ENCODE measurements at regions not wholly inside any gene's neighbourhood (a gene's known extent, or its start where the extent isn't known, plus 50 kb on each side); places are given as distances from the start of the nearest gene placed in this dataset.

- WGBS, 2 donors: 84 to 87% methylated on average over 12 of the region's 12 CpGs
- Histone ChIP-seq H3K4me1 (ENCODE audit: control insufficient read depth in 2 of 2, insufficient read depth in 2 of 2, low read length in 1 of 2) (no peaks in the 10 kb centered on the region), H3K27me3 (ENCODE audit: control insufficient read depth in 1 of 2, insufficient read depth in 2 of 2, low read length in 2 of 2) (no peaks in the 10 kb centered on the region), H3K9me3 (ENCODE audit: control insufficient read depth in 2 of 2, insufficient read depth in 1 of 2, low read depth in 1 of 2, low read length in 1 of 2) (no peaks in the 10 kb centered on the region), H3K36me3 (ENCODE audit: control insufficient read depth in 2 of 2, insufficient read depth in 2 of 2, low read length in 1 of 2) (no peaks in the 10 kb centered on the region), H3K27ac (ENCODE audit: low read depth in 2 of 2, low read length in 1 of 2) (no peak overlapping the region), H3K4me3 (ENCODE audit: low read depth in 1 of 2, low read length in 2 of 2) (no peak overlapping the region)
Measured at GRCh38 chr10:56604624-56605023, 243.6 kb upstream of the ZWINT start.

- Histone ChIP-seq H3K4me1 (ENCODE audit: control insufficient read depth in 2 of 2, insufficient read depth in 2 of 2, low read length in 1 of 2) (no peaks in the 10 kb centered on the region), H3K27me3 (ENCODE audit: control insufficient read depth in 1 of 2, insufficient read depth in 2 of 2, low read length in 2 of 2) (no peaks in the 10 kb centered on the region)
Measured at GRCh38 chr10:56599201-56599600, 238.1 kb upstream of the ZWINT start.

GRCh38 chr10:56596257-56596656 is 235.2 kb upstream of the ZWINT start:
- Histone ChIP-seq H3K36me3 (ENCODE audit: control insufficient read depth in 2 of 2, insufficient read depth in 2 of 2, low read length in 1 of 2) (no peaks in the 10 kb centered on the region), H3K4me3 (ENCODE audit: low read depth in 1 of 2, low read length in 2 of 2) (no peak overlapping the region), H3K27ac (ENCODE audit: low read depth in 2 of 2, low read length in 1 of 2) (no peak overlapping the region), H3K9me3 (ENCODE audit: control insufficient read depth in 2 of 2, insufficient read depth in 1 of 2, low read depth in 1 of 2, low read length in 1 of 2) (no peaks in the 10 kb centered on the region), H3K27me3 (ENCODE audit: control insufficient read depth in 1 of 2, insufficient read depth in 2 of 2, low read length in 2 of 2) (no peaks in the 10 kb centered on the region), H3K4me1 (ENCODE audit: control insufficient read depth in 2 of 2, insufficient read depth in 2 of 2, low read length in 1 of 2) (no peaks in the 10 kb centered on the region)
- WGBS, 2 donors: 46 to 48% methylated on average over 4 of the region's 4 CpGs

More at GRCh38 chr10:56599201-56599600, 238.1 kb upstream of the ZWINT start:
- H3K9me3 ChIP-seq (ENCODE audit: control insufficient read depth in 2 of 2, insufficient read depth in 1 of 2, low read depth in 1 of 2, low read length in 1 of 2): no peaks in the 10 kb centered on the region
- WGBS, 2 donors: 47 to 57% methylated on average over 2 of the region's 2 CpGs
- H3K27ac ChIP-seq (ENCODE audit: low read depth in 2 of 2, low read length in 1 of 2): no peak overlapping the region
- H3K4me3 ChIP-seq (ENCODE audit: low read depth in 1 of 2, low read length in 2 of 2): no peak overlapping the region
- no peaks in the 10 kb centered on the region for H3K36me3 ChIP-seq (ENCODE audit: control insufficient read depth in 2 of 2, insufficient read depth in 2 of 2, low read length in 1 of 2)

GRCh38 chr10:56593120-56593519 is 232.1 kb upstream of the ZWINT start:
- no peaks in the 10 kb centered on the region for H3K27me3 ChIP-seq (ENCODE audit: control insufficient read depth in 1 of 2, insufficient read depth in 2 of 2, low read length in 2 of 2)
- no peaks in the 10 kb centered on the region for H3K4me1 ChIP-seq (ENCODE audit: control insufficient read depth in 2 of 2, insufficient read depth in 2 of 2, low read length in 1 of 2)
- H3K36me3 ChIP-seq (ENCODE audit: control insufficient read depth in 2 of 2, insufficient read depth in 2 of 2, low read length in 1 of 2): no peaks in the 10 kb centered on the region
- H3K4me3 ChIP-seq (ENCODE audit: low read depth in 1 of 2, low read length in 2 of 2): no peak overlapping the region
- H3K27ac ChIP-seq (ENCODE audit: low read depth in 2 of 2, low read length in 1 of 2): no peak overlapping the region
- WGBS, 2 donors: 67 to 74% methylated on average over 1 of the region's 1 CpG
- H3K9me3 ChIP-seq (ENCODE audit: control insufficient read depth in 2 of 2, insufficient read depth in 1 of 2, low read depth in 1 of 2, low read length in 1 of 2): no peaks in the 10 kb centered on the region

- Histone ChIP-seq H3K4me3 (ENCODE audit: low read depth in 1 of 2, low read length in 2 of 2) (no peak overlapping the region), H3K9me3 (ENCODE audit: control insufficient read depth in 2 of 2, insufficient read depth in 1 of 2, low read depth in 1 of 2, low read length in 1 of 2) (no peaks in the 10 kb centered on the region), H3K27ac (ENCODE audit: low read depth in 2 of 2, low read length in 1 of 2) (no peak overlapping the region), H3K4me1 (ENCODE audit: control insufficient read depth in 2 of 2, insufficient read depth in 2 of 2, low read length in 1 of 2) (no peaks in the 10 kb centered on the region), H3K36me3 (ENCODE audit: control insufficient read depth in 2 of 2, insufficient read depth in 2 of 2, low read length in 1 of 2) (no peaks in the 10 kb centered on the region), H3K27me3 (ENCODE audit: control insufficient read depth in 1 of 2, insufficient read depth in 2 of 2, low read length in 2 of 2) (no peaks in the 10 kb centered on the region)
- WGBS, 2 donors: 51 to 54% methylated on average over 12 of the region's 12 CpGs
Measured at GRCh38 chr10:56586461-56586891, 225.4 kb upstream of the ZWINT start.

GRCh38 chr10:56585447-56586171 is 224.6 kb upstream of the ZWINT start:
- no peaks in the 10 kb centered on the region for H3K9me3 ChIP-seq (ENCODE audit: control insufficient read depth in 2 of 2, insufficient read depth in 1 of 2, low read depth in 1 of 2, low read length in 1 of 2)
- no peak overlapping the region for H3K27ac ChIP-seq (ENCODE audit: low read depth in 2 of 2, low read length in 1 of 2)
- 82 to 83% methylated on average over 4 of the region's 4 CpGs for WGBS, 2 donors
- H3K4me3 ChIP-seq (ENCODE audit: low read depth in 1 of 2, low read length in 2 of 2): no peak overlapping the region
- no peaks in the 10 kb centered on the region for H3K36me3 ChIP-seq (ENCODE audit: control insufficient read depth in 2 of 2, insufficient read depth in 2 of 2, low read length in 1 of 2)
- H3K27me3 ChIP-seq (ENCODE audit: control insufficient read depth in 1 of 2, insufficient read depth in 2 of 2, low read length in 2 of 2): no peaks in the 10 kb centered on the region
- no peaks in the 10 kb centered on the region for H3K4me1 ChIP-seq (ENCODE audit: control insufficient read depth in 2 of 2, insufficient read depth in 2 of 2, low read length in 1 of 2)

- Histone ChIP-seq H3K4me1 (ENCODE audit: control insufficient read depth in 2 of 2, insufficient read depth in 2 of 2, low read length in 1 of 2) (no peaks in the 10 kb centered on the region), H3K27ac (ENCODE audit: low read depth in 2 of 2, low read length in 1 of 2) (no peak overlapping the region), H3K9me3 (ENCODE audit: control insufficient read depth in 2 of 2, insufficient read depth in 1 of 2, low read depth in 1 of 2, low read length in 1 of 2) (no peaks in the 10 kb centered on the region), H3K27me3 (ENCODE audit: control insufficient read depth in 1 of 2, insufficient read depth in 2 of 2, low read length in 2 of 2) (no peaks in the 10 kb centered on the region), H3K36me3 (ENCODE audit: control insufficient read depth in 2 of 2, insufficient read depth in 2 of 2, low read length in 1 of 2) (no peaks in the 10 kb centered on the region), H3K4me3 (ENCODE audit: low read depth in 1 of 2, low read length in 2 of 2) (no peak overlapping the region)
- 41 to 62% methylated on average over 1 of the region's 1 CpG for WGBS, 2 donors
Measured at GRCh38 chr10:56583316-56583715, 222.3 kb upstream of the ZWINT start.

GRCh38 chr10:56567580-56567979 is 206.5 kb upstream of the ZWINT start:
- Histone ChIP-seq H3K27me3 (ENCODE audit: control insufficient read depth in 1 of 2, insufficient read depth in 2 of 2, low read length in 2 of 2) (no peaks in the 10 kb centered on the region), H3K4me3 (ENCODE audit: low read depth in 1 of 2, low read length in 2 of 2) (no peak overlapping the region), H3K4me1 (ENCODE audit: control insufficient read depth in 2 of 2, insufficient read depth in 2 of 2, low read length in 1 of 2) (no peaks in the 10 kb centered on the region), H3K36me3 (ENCODE audit: control insufficient read depth in 2 of 2, insufficient read depth in 2 of 2, low read length in 1 of 2) (no peaks in the 10 kb centered on the region), H3K9me3 (ENCODE audit: control insufficient read depth in 2 of 2, insufficient read depth in 1 of 2, low read depth in 1 of 2, low read length in 1 of 2) (peaks cover 0 to 8% of the 10 kb centered on the region in 2 donors), H3K27ac (ENCODE audit: low read depth in 2 of 2, low read length in 1 of 2) (no peak overlapping the region)
- WGBS, 2 donors: 85 to 97% methylated on average over 1 of the region's 1 CpG

- Histone ChIP-seq H3K4me1 (ENCODE audit: control insufficient read depth in 2 of 2, insufficient read depth in 2 of 2, low read length in 1 of 2) (no peaks in the 10 kb centered on the region), H3K27me3 (ENCODE audit: control insufficient read depth in 1 of 2, insufficient read depth in 2 of 2, low read length in 2 of 2) (no peaks in the 10 kb centered on the region), H3K4me3 (ENCODE audit: low read depth in 1 of 2, low read length in 2 of 2) (no peak overlapping the region), H3K27ac (ENCODE audit: low read depth in 2 of 2, low read length in 1 of 2) (no peak overlapping the region), H3K36me3 (ENCODE audit: control insufficient read depth in 2 of 2, insufficient read depth in 2 of 2, low read length in 1 of 2) (no peaks in the 10 kb centered on the region), H3K9me3 (ENCODE audit: control insufficient read depth in 2 of 2, insufficient read depth in 1 of 2, low read depth in 1 of 2, low read length in 1 of 2) (peaks cover 0 to 3% of the 10 kb centered on the region in 2 donors)
- 76 to 79% methylated on average over 3 of the region's 3 CpGs for WGBS, 2 donors
Measured at GRCh38 chr10:56561336-56561735, 200.3 kb upstream of the ZWINT start.

GRCh38 chr10:56551037-56551436 is 190.0 kb upstream of the ZWINT start:
- no peaks in the 10 kb centered on the region for H3K27me3 ChIP-seq (ENCODE audit: control insufficient read depth in 1 of 2, insufficient read depth in 2 of 2, low read length in 2 of 2)
- no peaks in the 10 kb centered on the region for H3K9me3 ChIP-seq (ENCODE audit: control insufficient read depth in 2 of 2, insufficient read depth in 1 of 2, low read depth in 1 of 2, low read length in 1 of 2)
- no peaks in the 10 kb centered on the region for H3K36me3 ChIP-seq (ENCODE audit: control insufficient read depth in 2 of 2, insufficient read depth in 2 of 2, low read length in 1 of 2)
- WGBS, 2 donors: 71 to 76% methylated on average over 9 of the region's 9 CpGs
- H3K4me3 ChIP-seq (ENCODE audit: low read depth in 1 of 2, low read length in 2 of 2): no peak overlapping the region
- peaks cover 0 to 2% of the 10 kb centered on the region in 2 donors for H3K4me1 ChIP-seq (ENCODE audit: control insufficient read depth in 2 of 2, insufficient read depth in 2 of 2, low read length in 1 of 2)
- H3K27ac ChIP-seq (ENCODE audit: low read depth in 2 of 2, low read length in 1 of 2): no peak overlapping the region

Measured in esophagus (tissue), 2 donors.